Activated CD4-positive, alpha-beta T cell treated with anti-CD3 and anti-CD28 coated beads for 36 hours (primary cell): ENCODE measurements at regions not wholly inside any gene's neighbourhood (a gene's known extent, or its start where the extent isn't known, plus 50 kb on each side); places are given as distances from the start of the nearest gene placed in this dataset.
"Not testable (repeated sequence)": the region's sequence is repeated elsewhere in the genome, so short reads cannot be mapped to it uniquely, and the experiment has no call there.

Source experiments
- ATAC-seq: fragments of 200-7000 bp; cut with Tn5 transposase; one replicate; pipeline ENCODE4 v1.10.0; 2021; ENCODE audit warnings: mild to moderate bottlenecking, moderate library complexity
- CTCF ChIA-PET: fragments of 350-600 bp; sonication (Branson Sonifier 250); formaldehyde crosslinking; loops from one replicate; lab custom pipeline; 2021; ENCODE audit warnings: antibody characterized with exemption; lab: Charles Lee
- POLR2A ChIA-PET: fragments of 350-600 bp; sonication (Branson Sonifier 250); formaldehyde crosslinking; loops from one replicate; lab custom pipeline; 2021; ENCODE audit warnings: antibody characterized with exemption, inconsistent platforms; lab: Charles Lee
- DNase-seq: peaks from one replicate; pipeline ENCODE4 v3.0.0-alpha.2; 2020
- H3K27ac Mint-ChIP-seq: one replicate; pipeline ENCODE4 v1.8.0; 2021; ENCODE audit warnings: mixed read lengths
- H3K27me3 Mint-ChIP-seq: one replicate; pipeline ENCODE4 v1.8.0; 2021; ENCODE audit warnings: mixed read lengths
- H3K36me3 Mint-ChIP-seq: one replicate; pipeline ENCODE4 v1.8.0; 2021; ENCODE audit warnings: low read depth, mixed read lengths
- H3K4me1 Mint-ChIP-seq: one replicate; pipeline ENCODE4 v1.8.0; 2021; ENCODE audit warnings: mixed read lengths
- H3K4me3 Mint-ChIP-seq: one replicate; pipeline ENCODE4 v1.8.0; 2021; ENCODE audit warnings: mild to moderate bottlenecking, moderate library complexity, mixed read lengths
- H3K9me3 Mint-ChIP-seq: one replicate; pipeline ENCODE4 v1.8.0; 2021; ENCODE audit warnings: low read depth, mixed read lengths
- intact Hi-C, 2 experiments: fragments of 100-400 bp; cut with DNase I in 1 of 2; cut with micrococcal nuclease in 1 of 2; formaldehyde crosslinking; loops; one replicate each; pipeline versions ENCODE4 v1.14.2 to v1.15.1; 2022 to 2024; cut with DNase I, micrococcal nuclease

GRCh38 chr12:73731658-73732057 lies 806.0 kb upstream of the ATXN7L3B start:
- Mint-ChIP-seq H3K36me3 (no peaks in the 10 kb centered on the region), H3K4me1 (no peaks in the 10 kb centered on the region), H3K27me3 (no peaks in the 10 kb centered on the region), H3K27ac (no peak overlapping the region), H3K4me3 (no peak overlapping the region), H3K9me3 (no peaks in the 10 kb centered on the region)
- intact Hi-C loops = no loop called here
- CTCF ChIA-PET = interaction anchor here (0.9 kb wide), 1 partner anchor 10 kb away, joined by 3 read pairs; no protein-coding TSS in a partner anchor
- DNase-seq = no peak
- POLR2A ChIA-PET = no interaction called here
- ATAC-seq = no peak

DNA sequence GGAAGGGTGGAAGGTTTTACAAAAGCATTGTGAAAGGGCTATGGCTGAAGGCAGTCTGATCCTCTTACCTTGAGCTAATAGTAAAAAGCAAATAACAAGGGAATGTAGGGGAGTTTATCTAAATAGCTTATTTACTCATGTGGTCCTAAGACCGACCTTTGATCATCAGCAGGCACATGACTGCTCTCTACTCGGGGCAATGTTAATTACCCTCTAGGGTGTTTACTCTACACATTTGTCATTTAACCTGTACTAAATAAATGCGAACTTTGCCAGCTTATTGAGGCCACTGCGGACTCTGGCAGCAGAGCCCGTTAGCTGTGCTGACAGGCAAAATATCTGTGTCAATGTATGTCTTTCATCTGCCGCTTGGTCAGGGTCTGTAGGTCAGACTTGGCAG lies 768.3 kb upstream of the ATXN7L3B start:
- CTCF ChIA-PET = interaction anchor here (1.5 kb wide), 1 partner anchor 12 kb away, joined by 3 read pairs; no protein-coding TSS in a partner anchor
- H3K27ac Mint-ChIP-seq = no peak overlapping the region
- H3K9me3 Mint-ChIP-seq = peaks cover 5% of the 10 kb centered on the region
- H3K4me1 Mint-ChIP-seq = no peaks in the 10 kb centered on the region
- H3K36me3 Mint-ChIP-seq = no peaks in the 10 kb centered on the region
- no peaks in the 10 kb centered on the region for H3K27me3 Mint-ChIP-seq
- intact Hi-C loops = no loop called here
- ATAC-seq (no peak), DNase-seq (no peak)
- no peak overlapping the region for H3K4me3 Mint-ChIP-seq
- POLR2A ChIA-PET = no interaction called here

GRCh38 chr12:73798523-73798922 lies 739.1 kb upstream of the ATXN7L3B start:
- H3K27me3 Mint-ChIP-seq = no peaks in the 10 kb centered on the region
- H3K27ac Mint-ChIP-seq = no peak overlapping the region
- CTCF ChIA-PET = no interaction called here
- DNase-seq = no peak
- no peaks in the 10 kb centered on the region for H3K4me1 Mint-ChIP-seq
- no peak for ATAC-seq
- no peak overlapping the region for H3K4me3 Mint-ChIP-seq
- POLR2A ChIA-PET = no interaction called here
- intact Hi-C loops = no loop called here
- H3K36me3 Mint-ChIP-seq = no peaks in the 10 kb centered on the region
- peaks cover 19% of the 10 kb centered on the region for H3K9me3 Mint-ChIP-seq

GRCh38 chr12:73815072-73815645 lies 722.5 kb upstream of the ATXN7L3B start:
- no peaks in the 10 kb centered on the region for H3K27me3 Mint-ChIP-seq
- no peaks in the 10 kb centered on the region for H3K9me3 Mint-ChIP-seq
- ATAC-seq (no peak), DNase-seq (no peak)
- intact Hi-C loops = no loop called here
- ChIA-PET POLR2A (no interaction called here), CTCF (no interaction called here)
- H3K27ac Mint-ChIP-seq = no peak overlapping the region
- no peaks in the 10 kb centered on the region for H3K36me3 Mint-ChIP-seq
- no peaks in the 10 kb centered on the region for H3K4me1 Mint-ChIP-seq
- H3K4me3 Mint-ChIP-seq = no peak overlapping the region

DNA sequence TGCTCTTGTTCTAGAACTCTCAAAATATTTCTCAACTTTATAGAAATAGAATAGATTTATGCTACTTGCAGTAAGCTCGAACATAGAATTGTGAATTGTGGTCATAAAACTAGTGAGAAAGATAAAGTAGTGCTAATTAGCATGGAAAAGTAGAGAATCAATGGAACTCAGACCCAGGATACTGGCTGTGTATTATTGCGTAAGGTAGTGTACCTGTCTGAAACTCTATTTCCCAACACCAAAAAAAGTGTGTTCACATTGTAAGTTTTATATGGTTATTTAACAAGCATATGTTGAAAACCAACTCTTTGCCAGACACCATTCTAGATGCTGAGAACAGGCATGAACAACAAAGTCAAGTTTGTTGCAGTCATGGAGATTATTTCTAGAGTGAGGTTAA lies 720.5 kb upstream of the ATXN7L3B start:
- ChIA-PET CTCF (no interaction called here), POLR2A (no interaction called here)
- Mint-ChIP-seq H3K36me3 (no peaks in the 10 kb centered on the region), H3K9me3 (no peaks in the 10 kb centered on the region), H3K4me3 (no peak overlapping the region), H3K27me3 (no peaks in the 10 kb centered on the region), H3K4me1 (no peaks in the 10 kb centered on the region), H3K27ac (no peak overlapping the region)
- ATAC-seq (no peak), DNase-seq (no peak)
- intact Hi-C loops = no loop called here

DNA sequence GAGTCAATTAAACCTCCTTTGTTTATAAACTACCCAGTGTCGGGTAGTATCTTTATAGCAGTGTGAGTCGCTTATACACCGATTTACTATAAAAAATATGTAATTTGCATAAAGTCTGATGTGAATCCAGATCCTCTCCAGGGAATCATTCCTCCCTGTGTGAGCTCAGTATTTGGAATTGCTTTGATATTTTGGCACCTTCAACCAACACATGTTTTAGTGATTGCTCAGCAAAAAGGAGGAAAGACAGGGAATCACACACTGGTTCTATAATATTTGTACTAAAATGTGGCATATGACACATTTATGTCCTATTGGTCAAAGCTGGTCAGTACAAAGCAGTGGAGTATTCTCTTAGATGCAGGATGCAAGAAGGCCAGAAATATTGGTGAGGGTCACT lies 703.9 kb upstream of the ATXN7L3B start:
- Mint-ChIP-seq H3K36me3 (no peaks in the 10 kb centered on the region), H3K4me3 (no peak overlapping the region), H3K9me3 (peaks cover 9% of the 10 kb centered on the region), H3K4me1 (no peaks in the 10 kb centered on the region), H3K27me3 (no peaks in the 10 kb centered on the region), H3K27ac (no peak overlapping the region)
- ATAC-seq (no peak), DNase-seq (no peak)
- intact Hi-C loops = no loop called here
- CTCF ChIA-PET = no interaction called here
- POLR2A ChIA-PET = no interaction called here

GRCh38 chr12:73841963-73842362 lies 695.7 kb upstream of the ATXN7L3B start:
- DNase-seq = no peak
- intact Hi-C loops = no loop called here
- ChIA-PET POLR2A (no interaction called here), CTCF (no interaction called here)
- Mint-ChIP-seq H3K4me3 (no peak overlapping the region), H3K27ac (no peak overlapping the region), H3K27me3 (no peaks in the 10 kb centered on the region), H3K4me1 (no peaks in the 10 kb centered on the region), H3K9me3 (no peaks in the 10 kb centered on the region), H3K36me3 (no peaks in the 10 kb centered on the region)
- no peak for ATAC-seq

DNA sequence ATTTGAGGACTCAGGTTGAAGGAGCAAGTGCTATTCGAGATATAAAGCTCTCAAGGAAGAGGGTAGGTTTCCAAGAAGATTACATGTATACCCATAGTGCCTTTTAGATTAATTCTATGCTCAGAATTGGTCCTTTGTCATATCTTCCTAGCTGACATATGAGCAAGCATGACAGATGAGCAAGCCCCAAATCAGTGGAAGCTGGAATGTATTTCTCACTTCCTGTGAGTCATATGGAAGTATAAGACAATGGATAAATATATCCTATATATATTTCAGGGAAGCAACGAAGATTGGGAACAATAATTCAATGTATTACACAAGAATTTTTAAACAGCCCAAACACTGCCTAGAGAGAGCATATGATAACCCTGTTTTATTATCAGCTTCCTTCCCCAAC lies 674.1 kb upstream of the ATXN7L3B start:
- Mint-ChIP-seq H3K27ac (no peak overlapping the region), H3K36me3 (no peaks in the 10 kb centered on the region), H3K4me3 (no peak overlapping the region), H3K9me3 (no peaks in the 10 kb centered on the region), H3K4me1 (no peaks in the 10 kb centered on the region), H3K27me3 (no peaks in the 10 kb centered on the region)
- ChIA-PET CTCF (interaction anchor here (0.6 to 1.1 kb wide), 2 partner anchors 10 to 76 kb away, joined by 3 read pairs; no protein-coding TSS in a partner anchor), POLR2A (no interaction called here)
- DNase-seq (no peak), ATAC-seq (no peak)
- intact Hi-C loops = no loop called here

DNA sequence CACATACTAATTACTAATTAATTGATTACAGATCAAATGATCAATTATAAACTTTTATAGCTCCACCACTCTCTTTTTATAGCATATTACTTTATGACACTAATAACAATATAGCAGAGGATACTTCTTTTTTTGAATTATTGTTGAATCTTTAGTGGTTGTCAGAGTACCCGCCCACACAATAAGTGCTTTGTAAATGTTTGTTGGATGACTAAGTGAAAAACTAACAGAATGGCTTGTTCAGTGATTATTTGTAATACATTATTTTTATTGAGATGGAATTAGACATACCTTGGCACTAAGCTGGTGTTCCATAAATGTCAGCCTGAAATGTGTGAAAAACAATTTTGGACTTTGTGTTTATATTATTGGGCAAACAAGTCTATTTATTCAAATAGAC lies 670.5 kb upstream of the ATXN7L3B start:
- no peak for ATAC-seq
- intact Hi-C loops = no loop called here
- POLR2A ChIA-PET = no interaction called here
- H3K27me3 Mint-ChIP-seq = no peaks in the 10 kb centered on the region
- no peak overlapping the region for H3K27ac Mint-ChIP-seq
- H3K9me3 Mint-ChIP-seq = no peaks in the 10 kb centered on the region
- CTCF ChIA-PET = no interaction called here
- H3K4me3 Mint-ChIP-seq = no peak overlapping the region
- no peaks in the 10 kb centered on the region for H3K36me3 Mint-ChIP-seq
- no peaks in the 10 kb centered on the region for H3K4me1 Mint-ChIP-seq
- DNase-seq = no peak

DNA sequence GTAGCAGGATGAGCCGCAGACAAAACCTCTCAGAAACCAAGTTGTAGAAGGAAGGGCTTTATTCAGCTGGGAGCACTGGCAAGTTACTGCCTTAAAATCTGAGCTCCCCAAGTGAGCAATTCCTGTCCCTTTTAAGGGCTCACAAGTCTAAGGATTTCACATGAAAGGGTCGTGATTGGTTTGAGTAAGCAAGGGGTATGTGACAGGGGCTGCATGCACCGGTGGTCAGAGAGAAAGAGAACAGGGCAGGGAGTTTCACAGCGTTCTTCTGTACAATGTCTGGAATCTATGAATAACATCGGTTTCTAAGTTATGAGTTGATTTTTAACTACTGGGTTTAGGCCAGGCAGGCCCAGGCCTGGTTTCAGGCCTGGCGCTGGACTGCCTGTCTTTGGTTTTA lies 660.3 kb upstream of the ATXN7L3B start:
- H3K4me1 Mint-ChIP-seq, H3K36me3 Mint-ChIP-seq, DNase-seq, H3K9me3 Mint-ChIP-seq, H3K4me3 Mint-ChIP-seq, ATAC-seq, POLR2A ChIA-PET, H3K27ac Mint-ChIP-seq, intact Hi-C loops, CTCF ChIA-PET, H3K27me3 Mint-ChIP-seq: not testable (repeated sequence)

- no peaks in the 10 kb centered on the region for H3K27me3 Mint-ChIP-seq
- peaks cover 1% of the 10 kb centered on the region for H3K9me3 Mint-ChIP-seq
- ChIA-PET CTCF (no interaction called here), POLR2A (no interaction called here)
- no peak overlapping the region for H3K4me3 Mint-ChIP-seq
- no peaks in the 10 kb centered on the region for H3K4me1 Mint-ChIP-seq
- no peaks in the 10 kb centered on the region for H3K36me3 Mint-ChIP-seq
- intact Hi-C loops = no loop called here
- H3K27ac Mint-ChIP-seq = no peak overlapping the region
- DNase-seq (no peak), ATAC-seq (no peak)
These were observed 645.4 kb upstream of the ATXN7L3B start for GRCh38 chr12:73892201-73892600.

- H3K4me3 Mint-ChIP-seq = no peak overlapping the region
- no peak overlapping the region for H3K27ac Mint-ChIP-seq
- no peak for DNase-seq
- no peaks in the 10 kb centered on the region for H3K4me1 Mint-ChIP-seq
- CTCF ChIA-PET = no interaction called here
- no peaks in the 10 kb centered on the region for H3K36me3 Mint-ChIP-seq
- intact Hi-C loops = no loop called here
- ATAC-seq = no peak
- peaks cover 2% of the 10 kb centered on the region for H3K9me3 Mint-ChIP-seq
- no peaks in the 10 kb centered on the region for H3K27me3 Mint-ChIP-seq
- POLR2A ChIA-PET = no interaction called here
These were observed 639.0 kb upstream of the ATXN7L3B start for GRCh38 chr12:73898645-73899044.

- no peaks in the 10 kb centered on the region for H3K4me1 Mint-ChIP-seq
- no peaks in the 10 kb centered on the region for H3K27me3 Mint-ChIP-seq
- DNase-seq (no peak), ATAC-seq (no peak)
- no peak overlapping the region for H3K27ac Mint-ChIP-seq
- no peak overlapping the region for H3K4me3 Mint-ChIP-seq
- ChIA-PET POLR2A (no interaction called here), CTCF (no interaction called here)
- H3K9me3 Mint-ChIP-seq = peaks cover 2% of the 10 kb centered on the region
- H3K36me3 Mint-ChIP-seq = no peaks in the 10 kb centered on the region
- intact Hi-C loops = no loop called here
These were observed 635.4 kb upstream of the ATXN7L3B start for GRCh38 chr12:73902260-73902659.
